AG20443 (cell line): ENCODE measurements at regions not wholly inside any gene's neighbourhood (a gene's known extent, or its start where the extent isn't known, plus 50 kb on each side); places are given as distances from the start of the nearest gene placed in this dataset.

ENCODE experiments used
- DNase-seq: peaks from one replicate; pipeline ENCODE4 v3.0.0; 2012; ENCODE audit warnings: low spot score, mixed read lengths

- DNase-seq: no peak
Measured at GRCh38 chr5:6831678-6832671, 118.7 kb downstream of the TENT4A start.

GRCh38 chr5:6832994-6833393 lies 119.8 kb downstream of the TENT4A start:
- DNase-seq: peak; percentile 49

DNA sequence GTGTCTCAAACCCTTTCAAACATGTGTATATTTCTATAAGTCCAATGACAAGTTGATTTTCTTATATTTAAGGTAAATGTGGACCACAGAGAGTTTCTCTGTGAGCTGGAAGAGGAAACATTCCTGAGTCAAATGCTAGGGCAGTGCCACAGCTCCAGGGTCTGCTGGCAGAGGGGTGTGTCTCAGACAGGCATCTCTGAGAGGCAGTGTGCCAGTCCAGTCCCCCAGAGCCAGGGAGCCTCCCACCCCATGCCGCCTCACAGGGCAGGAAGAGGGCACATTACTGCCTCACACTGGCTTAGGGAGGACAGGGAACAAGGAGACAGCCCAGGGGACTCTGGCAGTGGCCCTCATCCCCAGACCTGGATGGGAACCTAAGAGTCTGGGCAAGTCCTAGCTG lies 120.2 kb downstream of the TENT4A start:
- no peak for DNase-seq

- no peak for DNase-seq
Measured at GRCh38 chr5:6837095-6837494, 123.9 kb downstream of the TENT4A start.

GRCh38 chr5:6837519-6838110 lies 124.4 kb downstream of the TENT4A start:
- peak; percentile 43 for DNase-seq

DNA sequence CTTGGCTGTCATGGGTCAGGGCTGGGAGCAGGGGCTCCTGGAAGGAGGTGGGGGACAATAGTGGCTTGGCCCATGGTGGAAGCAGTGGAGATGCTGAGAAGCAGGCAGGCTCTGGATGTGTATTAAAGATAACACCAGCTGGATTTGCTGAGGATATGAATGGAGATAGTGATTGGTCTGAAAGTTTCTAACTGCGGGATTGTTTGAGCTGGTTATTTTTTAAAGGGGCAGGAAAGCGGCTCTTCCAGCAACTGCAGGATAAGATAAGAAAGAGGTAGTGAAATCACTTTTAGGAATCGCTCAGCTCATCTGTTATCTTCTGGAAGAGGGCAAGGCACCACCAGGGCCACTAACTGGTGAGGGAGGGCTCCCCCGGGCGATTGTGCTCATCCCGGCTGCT lies 125.5 kb downstream of the TENT4A start:
- no peak for DNase-seq

GRCh38 chr5:6840136-6840793 lies 127.0 kb downstream of the TENT4A start:
- no peak for DNase-seq

DNA sequence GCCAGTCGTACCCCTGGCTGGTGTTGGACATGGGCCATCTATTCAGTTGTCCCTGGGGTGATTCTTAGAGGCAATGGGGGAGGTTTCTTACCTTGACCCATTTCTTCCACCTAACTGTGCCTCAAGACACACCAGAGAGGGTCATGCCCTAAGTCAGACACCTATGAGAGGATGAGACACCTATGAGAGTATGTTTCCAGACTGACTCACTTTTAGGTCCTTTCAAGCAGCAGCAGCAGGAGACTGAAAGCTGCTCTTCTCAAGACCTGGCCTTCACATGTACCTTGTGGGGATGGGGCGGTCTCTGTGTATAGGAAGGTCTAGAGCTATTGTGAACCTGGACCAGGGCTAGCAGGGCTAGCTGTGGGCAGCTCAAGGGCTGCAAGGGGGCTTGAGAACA lies 130.1 kb downstream of the TENT4A start:
- no peak for DNase-seq

DNA sequence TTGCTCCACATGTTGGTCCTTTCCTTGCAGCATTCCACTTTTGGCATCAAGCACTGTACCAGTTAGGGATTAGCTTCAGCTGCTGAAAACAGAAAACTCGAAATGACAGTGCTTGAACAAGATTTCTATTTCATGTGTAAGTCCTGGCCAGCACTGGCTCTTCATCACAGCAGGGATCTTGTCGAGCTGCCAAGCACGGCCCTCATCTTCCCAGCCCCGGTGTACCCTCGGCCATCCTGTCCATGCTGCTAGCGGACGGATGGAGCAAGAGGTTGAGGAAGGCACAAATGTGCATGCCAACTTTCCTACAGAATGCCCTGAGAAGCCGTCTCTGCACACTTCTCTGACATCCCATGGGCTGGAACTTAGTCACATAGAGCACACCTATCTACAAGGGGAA lies 130.6 kb downstream of the TENT4A start:
- no peak for DNase-seq

DNA sequence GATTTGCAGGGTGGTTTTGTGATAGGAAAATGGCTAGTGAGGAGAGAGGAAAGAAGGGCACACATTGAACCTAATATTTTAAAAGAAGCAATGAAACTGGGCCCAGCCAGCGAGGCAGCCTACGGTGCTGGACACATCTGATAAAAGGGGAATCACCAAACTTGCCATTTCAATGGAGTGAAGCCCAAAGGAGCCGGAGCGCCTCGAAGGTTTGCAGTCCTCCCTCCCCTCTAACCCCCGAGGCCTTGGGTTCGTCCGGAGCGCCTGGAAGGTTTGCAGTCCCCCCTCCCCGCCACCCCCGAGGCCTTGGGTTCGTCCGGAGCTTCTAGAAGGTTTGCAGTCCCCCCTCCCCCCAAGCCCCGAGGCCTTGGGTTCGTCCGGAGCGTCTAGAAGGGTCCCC lies 132.6 kb downstream of the TENT4A start:
- DNase-seq: no peak

DNA sequence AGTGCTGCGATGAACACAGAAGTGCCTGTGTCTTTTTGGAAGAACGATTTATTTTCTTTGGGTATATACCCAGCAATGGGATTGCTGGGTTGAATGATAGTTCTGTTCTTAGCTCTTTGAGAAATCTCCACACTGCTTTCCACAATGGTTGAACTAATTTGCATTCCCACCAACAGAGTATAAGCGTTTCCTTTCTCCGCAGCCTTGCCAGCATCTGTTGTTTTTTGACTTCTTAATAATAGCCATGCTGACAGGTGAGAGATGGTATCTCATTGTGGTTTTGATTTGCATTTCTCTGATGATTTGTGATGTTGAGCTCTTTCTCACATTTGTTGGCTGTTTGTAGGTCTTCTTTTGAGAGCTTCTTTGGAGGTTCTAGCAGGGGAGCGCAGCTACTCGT lies 134.6 kb downstream of the TENT4A start:
- no peak for DNase-seq

DNA sequence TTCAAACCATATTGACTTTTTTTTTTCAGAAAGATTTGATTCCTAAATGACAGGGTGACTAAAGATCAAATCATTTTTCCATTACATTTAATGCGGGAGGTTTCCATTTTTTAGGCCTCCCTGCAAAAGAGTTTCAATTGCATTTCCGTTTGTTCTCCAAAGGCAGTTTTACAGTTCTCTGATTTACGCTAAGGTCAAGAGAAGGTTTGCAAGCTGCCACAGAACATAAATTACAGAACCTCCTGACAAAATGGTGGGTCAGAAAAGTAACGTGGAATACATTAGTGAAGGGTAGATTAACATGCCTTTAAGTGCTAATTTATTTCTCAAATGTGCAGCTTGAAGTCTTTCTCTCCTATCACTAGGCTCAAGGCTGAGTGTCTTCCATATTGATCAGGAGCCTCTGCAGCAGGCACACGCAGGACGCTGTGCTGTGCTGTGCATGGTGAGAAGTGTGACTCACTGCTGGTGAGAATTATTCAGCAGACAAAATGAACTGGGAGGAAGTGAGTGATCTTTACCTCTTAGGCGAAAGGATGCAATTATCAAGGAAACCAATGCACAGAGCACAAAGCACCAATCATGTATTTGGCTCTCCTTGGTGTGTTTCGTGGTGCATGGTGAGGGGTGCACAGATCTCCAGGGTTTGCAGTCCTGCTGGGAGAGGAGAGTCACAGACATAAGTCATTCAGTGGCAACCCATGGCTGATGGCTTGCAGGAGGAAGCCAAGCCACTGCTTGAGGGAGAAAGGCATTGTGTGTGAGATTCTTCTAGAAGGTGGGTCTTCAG lies 136.3 kb downstream of the TENT4A start:
- no peak for DNase-seq

DNA sequence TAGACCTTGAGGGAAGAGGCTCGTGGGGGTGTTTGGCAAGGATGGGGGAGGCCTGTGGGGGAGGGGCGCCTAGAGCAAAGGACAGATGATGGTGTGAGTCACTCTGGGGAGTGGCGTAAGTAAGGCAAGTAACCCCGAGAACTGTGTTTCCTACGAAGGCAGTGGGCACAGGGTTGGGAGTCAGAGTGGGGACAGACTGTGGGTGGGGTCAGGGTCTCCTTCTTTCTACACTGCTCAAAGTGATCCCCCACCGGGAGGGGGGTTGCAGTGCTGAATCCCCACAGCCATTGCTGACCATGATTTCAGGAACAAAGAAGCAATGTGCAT lies 136.8 kb downstream of the TENT4A start:
- no peak for DNase-seq

- DNase-seq: no peak
Measured at GRCh38 chr5:6856653-6857052, 143.4 kb downstream of the TENT4A start.

GRCh38 chr5:6858419-6858818 lies 145.2 kb downstream of the TENT4A start:
- DNase-seq: no peak

- DNase-seq: no peak
Measured at GRCh38 chr5:6859023-6859422, 145.8 kb downstream of the TENT4A start.

- DNase-seq: no peak
Measured at GRCh38 chr5:6859951-6860638, 146.9 kb downstream of the TENT4A start.

GRCh38 chr5:6861036-6861435 lies 147.8 kb downstream of the TENT4A start:
- DNase-seq: no peak

DNA sequence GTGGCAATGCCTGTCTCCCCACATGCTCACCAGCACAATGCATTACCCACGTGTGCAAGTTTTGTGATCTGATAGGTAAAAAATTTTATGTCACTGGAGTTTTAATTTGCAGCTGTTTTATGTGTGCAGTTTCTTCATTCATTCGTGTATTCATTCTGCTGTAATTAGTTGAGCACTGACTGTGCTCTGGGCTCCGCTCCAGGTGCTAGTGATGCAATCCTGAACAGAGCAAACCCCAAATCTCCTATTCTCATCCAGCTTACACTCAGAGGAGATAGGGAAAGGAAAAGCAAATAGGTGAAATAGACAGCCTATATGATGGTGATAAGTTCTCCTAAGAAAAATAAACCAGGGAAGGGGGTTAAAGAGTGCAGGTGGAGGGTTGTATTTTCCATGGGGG lies 148.4 kb downstream of the TENT4A start:
- DNase-seq: no peak

DNA sequence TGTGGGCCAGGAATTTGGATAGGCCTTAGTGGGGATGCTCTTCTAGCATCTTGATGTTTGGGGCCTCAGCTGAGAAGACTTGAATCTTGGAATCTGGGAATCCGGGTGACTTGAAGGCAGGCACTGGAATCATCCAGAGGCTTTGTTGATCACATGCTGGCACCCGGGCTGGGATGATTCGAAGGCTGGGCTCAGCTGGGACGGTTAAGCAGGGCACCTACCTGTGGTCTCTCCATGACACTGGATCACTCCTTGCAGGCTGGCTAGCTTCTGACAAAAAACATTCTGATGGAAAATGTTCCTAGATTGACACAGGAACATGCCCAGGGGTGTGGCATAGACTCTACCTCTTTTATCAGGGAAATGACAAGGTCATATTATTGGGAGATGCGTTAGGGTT lies 149.1 kb downstream of the TENT4A start:
- no peak for DNase-seq

- no peak for DNase-seq
Measured at GRCh38 chr5:6867712-6868111, 154.5 kb downstream of the TENT4A start.

DNA sequence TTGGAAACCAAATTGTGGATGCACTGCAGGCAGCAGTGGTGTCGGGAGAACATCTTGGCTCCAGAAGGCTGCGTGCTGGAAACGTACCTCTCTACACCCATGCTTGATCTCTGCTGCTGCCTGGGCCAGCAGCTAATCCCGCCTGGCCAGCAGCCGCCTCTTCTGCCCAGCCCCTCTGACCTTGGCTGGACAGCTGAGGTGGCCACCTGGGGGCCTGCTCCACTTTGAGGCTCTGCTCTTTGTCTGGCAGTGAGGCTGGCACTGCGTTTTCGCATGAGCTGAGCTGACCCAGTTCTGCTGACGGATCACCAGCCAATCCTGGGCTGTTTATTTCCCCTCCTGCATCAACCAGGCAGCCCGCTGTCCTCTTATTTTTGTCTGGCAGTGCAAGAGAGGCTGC lies 154.9 kb downstream of the TENT4A start:
- no peak for DNase-seq
